ENCODE measurements at regions not wholly inside any gene's neighbourhood (a gene's known extent, or its start where the extent isn't known, plus 50 kb on each side); places are given as distances from the start of the nearest gene placed in this dataset.

- no peak for TF ChIP-seq POLR2A (IDR thresholded peaks at IDR 0.05; ENCODE audit: low read depth, low read length)
- no peak for TF ChIP-seq POLR2AphosphoS5 (IDR thresholded peaks at IDR 0.05; ENCODE audit: low read depth, low read length)
Measured at GRCh38 chr1:187464320-187464719, 635.6 kb downstream of the PLA2G4A start.

Data from GM12892 (cell line).